AG10803 (cell line): ENCODE measurements at regions not wholly inside any gene's neighbourhood (a gene's known extent, or its start where the extent isn't known, plus 50 kb on each side); places are given as distances from the start of the nearest gene placed in this dataset.
A peak's percentile ranks its signal among the peaks of the same experiment; 100 is the strongest.

Source experiments
- DNase-seq: peaks from one replicate; pipeline ENCODE4 v3.0.0; 2010; ENCODE audit warnings: low read depth
- H3K4me3 ChIP-seq: 2 replicates; pipeline ENCODE4 v1.5.1; 2011; ENCODE audit warnings: mild to moderate bottlenecking, low read length, control low read depth
- CTCF ChIP-seq: conservative IDR thresholded peaks from 2 replicates; pipeline ENCODE4 v1.5.1; 2011; ENCODE audit warnings: mild to moderate bottlenecking, low read length, control low read depth, inconsistent platforms

- TF ChIP-seq CTCF, result no peak
- DNase-seq, result no peak
- H3K4me3 ChIP-seq, result no peak overlapping the region
These were observed 126.0 kb downstream of the KCNJ2 start for GRCh38 chr17:70295329-70295728.

- no peak overlapping the region for H3K4me3 ChIP-seq
- DNase-seq, result no peak
- TF ChIP-seq CTCF, result no peak
These were observed 126.4 kb downstream of the KCNJ2 start for GRCh38 chr17:70295731-70296130.

- DNase-seq, result no peak
- H3K4me3 ChIP-seq, result no peak overlapping the region
- no peak for TF ChIP-seq CTCF
These were observed 127.1 kb downstream of the KCNJ2 start for GRCh38 chr17:70296456-70296855.

- no peak overlapping the region for H3K4me3 ChIP-seq
- DNase-seq, result no peak
- no peak for TF ChIP-seq CTCF
These were observed 128.1 kb downstream of the KCNJ2 start for GRCh38 chr17:70297397-70297796.

- no peak for DNase-seq
- no peak for TF ChIP-seq CTCF
- H3K4me3 ChIP-seq, result no peak overlapping the region
These were observed 129.7 kb downstream of the KCNJ2 start for GRCh38 chr17:70298929-70299531.

- H3K4me3 ChIP-seq, result no peak overlapping the region
- DNase-seq, result peak; percentile 63
- no peak for TF ChIP-seq CTCF
These were observed 138.3 kb downstream of the KCNJ2 start for GRCh38 chr17:70307430-70308225.

GRCh38 chr17:70308618-70309017 lies 139.3 kb downstream of the KCNJ2 start:
- no peak for TF ChIP-seq CTCF
- no peak for DNase-seq

More at GRCh38 chr17:70308618-70309017, 139.3 kb downstream of the KCNJ2 start:
- H3K4me3 ChIP-seq, result no peak overlapping the region
